GM18499 (cell line): ENCODE measurements at regions not wholly inside any gene's neighbourhood (a gene's known extent, or its start where the extent isn't known, plus 50 kb on each side); places are given as distances from the start of the nearest gene placed in this dataset.

Source experiments
- ATAC-seq: cut with Tn5 transposase; IDR thresholded peaks from one replicate; pipeline ENCODE4 v1.9.1; 2021; ENCODE audit warnings: moderate number of reproducible peaks; ENCODE audit not compliant: insufficient read depth, unreplicated experiment

GRCh38 chrX:40326186-40326965 is 228.6 kb upstream of the BCOR start:
- no peak for ATAC-seq

DNA sequence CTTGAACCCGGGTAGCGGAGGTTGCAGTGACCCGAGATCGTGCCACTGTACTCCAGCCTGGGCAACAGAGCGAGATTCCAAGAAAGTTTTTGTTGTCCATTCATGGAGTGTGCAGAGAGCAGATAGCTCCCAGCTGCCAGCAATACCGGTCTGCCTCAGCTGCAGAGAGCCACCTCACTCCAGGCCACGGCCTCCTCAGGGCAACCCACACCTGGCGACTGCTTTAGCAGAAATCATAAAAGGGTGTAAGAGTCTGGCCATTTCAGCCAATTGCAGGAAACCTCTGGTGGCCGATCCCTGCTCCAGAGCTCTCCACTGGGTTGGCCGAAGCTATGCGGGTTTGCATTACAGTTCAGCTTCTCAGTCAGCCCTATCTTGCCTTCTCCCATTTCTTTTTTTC is 227.4 kb upstream of the BCOR start:
- no peak for ATAC-seq

DNA sequence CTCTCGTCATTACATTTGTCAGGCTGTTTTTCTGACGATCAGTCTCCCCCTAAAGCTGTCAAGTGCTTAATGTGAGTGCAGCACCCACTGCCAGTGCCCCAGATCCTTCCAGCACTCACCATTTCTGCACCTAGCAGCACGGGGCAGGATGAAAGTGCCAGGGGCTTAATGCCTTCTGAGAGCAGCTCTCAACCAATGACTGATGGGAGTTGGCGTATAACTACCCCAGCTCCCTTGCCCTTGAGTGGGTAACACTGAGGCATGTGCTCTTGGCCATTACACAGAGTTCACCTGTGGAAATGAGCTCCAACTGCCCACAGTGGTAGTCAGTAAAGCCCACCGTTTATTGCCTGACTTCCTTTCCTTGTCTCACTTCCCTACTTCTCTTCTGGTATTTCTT is 226.2 kb upstream of the BCOR start:
- no peak for ATAC-seq

- no peak for ATAC-seq
Measured at GRCh38 chrX:40320819-40321218, 223.1 kb upstream of the BCOR start.

DNA sequence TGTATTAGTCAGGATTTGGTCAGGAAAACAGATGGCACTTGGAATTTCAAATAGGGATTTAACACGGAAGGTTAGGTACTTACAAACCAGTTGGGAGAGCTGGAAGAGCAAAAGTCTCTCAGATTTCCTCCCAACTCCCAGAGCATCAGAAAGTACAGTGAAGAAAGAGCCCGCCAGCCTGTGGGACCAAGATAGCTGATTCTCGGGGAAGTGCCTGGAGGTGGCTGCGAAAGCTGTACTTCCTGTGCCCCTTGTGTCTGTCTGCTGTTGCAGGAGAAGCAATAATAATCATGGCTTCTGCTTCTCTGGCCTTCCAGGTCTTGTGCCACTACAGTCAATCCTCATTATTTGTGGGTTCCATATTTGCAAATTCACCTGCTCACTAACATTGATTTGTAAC is 221.0 kb upstream of the BCOR start:
- no peak for ATAC-seq

GRCh38 chrX:40318076-40318475 is 220.3 kb upstream of the BCOR start:
- no peak for ATAC-seq

DNA sequence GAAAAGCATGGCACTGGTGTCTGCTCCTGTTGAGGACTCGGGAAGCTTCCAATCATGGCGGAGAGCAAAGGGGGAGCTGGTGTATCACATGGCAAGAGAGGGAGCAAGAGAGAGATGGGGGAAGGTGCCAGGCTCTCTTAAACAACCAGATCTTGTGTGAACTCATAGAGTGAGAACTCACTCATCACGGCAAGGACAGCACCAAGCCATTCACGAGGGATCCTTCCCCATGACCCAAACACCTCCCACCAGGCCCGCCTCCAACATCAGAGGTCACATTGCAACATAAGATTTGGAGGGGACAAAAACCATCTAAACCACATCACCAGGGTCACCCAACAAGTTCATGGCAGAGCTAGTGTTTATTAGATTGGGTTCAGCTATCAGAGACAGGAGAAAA is 218.7 kb upstream of the BCOR start:
- no peak for ATAC-seq

GRCh38 chrX:40314070-40314469 is 216.3 kb upstream of the BCOR start:
- ATAC-seq = no peak

- ATAC-seq = no peak
Measured at GRCh38 chrX:40313269-40313668, 215.5 kb upstream of the BCOR start.

- ATAC-seq = no peak
Measured at GRCh38 chrX:40310447-40310846, 212.7 kb upstream of the BCOR start.

DNA sequence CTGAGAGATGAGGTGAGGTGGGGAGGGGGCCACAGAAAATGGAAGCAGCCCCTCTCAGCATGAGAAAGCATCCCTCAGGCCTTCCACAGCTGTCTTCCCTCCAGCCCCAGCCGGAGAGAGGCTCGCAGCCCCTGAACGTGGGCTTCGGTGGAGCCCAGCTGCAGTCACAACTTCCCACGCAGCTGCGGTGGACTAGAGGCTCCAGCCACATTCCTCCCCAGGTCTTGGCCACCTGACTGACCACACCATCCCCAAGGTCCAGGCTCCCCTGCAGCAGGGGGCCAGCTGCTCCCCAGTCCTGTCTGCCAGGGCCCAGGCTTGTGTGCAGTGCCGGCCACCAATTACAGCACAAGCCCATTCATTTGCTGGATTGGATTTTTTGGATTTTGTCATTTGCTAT is 212.3 kb upstream of the BCOR start:
- ATAC-seq = no peak

- ATAC-seq = no peak
Measured at GRCh38 chrX:40307871-40308270, 210.1 kb upstream of the BCOR start.

- ATAC-seq = no peak
Measured at GRCh38 chrX:40304115-40304514, 206.4 kb upstream of the BCOR start.

DNA sequence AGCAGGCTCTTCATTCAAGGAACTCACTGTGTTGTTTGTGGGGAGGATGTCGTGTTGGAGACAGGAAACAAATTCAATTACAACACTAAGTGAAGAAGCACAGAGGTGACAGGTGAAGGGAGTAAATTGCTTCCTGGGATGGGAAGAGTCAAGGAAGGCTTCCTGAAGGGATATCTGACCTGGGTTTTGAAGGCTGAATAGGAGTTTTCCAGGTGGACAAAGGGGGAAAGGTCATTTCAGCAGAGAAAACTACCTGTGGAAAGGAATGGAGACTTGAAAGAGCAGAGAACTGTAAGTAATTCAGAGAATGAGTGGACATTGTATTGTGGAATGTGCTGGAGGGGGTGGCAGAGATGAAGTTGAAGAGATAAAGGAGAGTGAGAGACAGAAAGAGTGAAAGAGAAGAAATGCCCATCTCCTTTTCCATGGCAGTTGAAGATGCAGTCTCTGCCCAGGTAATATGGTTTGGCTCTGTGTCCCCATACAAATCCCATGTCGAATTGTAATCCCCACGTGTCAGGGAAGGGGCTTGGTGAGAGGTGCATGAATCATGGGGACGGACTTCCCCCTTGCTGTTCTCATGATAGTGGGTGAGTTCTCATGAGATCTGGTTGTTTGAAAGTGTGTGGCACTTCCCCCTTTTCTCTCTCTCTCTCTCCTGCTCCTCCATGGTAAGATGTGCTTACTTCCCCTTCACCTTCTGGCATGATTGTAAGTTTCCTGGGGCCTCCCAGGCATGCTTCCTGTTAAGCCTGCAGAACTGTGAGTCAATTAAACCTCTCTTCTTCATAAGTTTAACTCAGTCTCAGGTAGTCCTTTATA is 205.7 kb upstream of the BCOR start:
- no peak for ATAC-seq

GRCh38 chrX:40300286-40300890 is 202.6 kb upstream of the BCOR start:
- ATAC-seq = no peak

DNA sequence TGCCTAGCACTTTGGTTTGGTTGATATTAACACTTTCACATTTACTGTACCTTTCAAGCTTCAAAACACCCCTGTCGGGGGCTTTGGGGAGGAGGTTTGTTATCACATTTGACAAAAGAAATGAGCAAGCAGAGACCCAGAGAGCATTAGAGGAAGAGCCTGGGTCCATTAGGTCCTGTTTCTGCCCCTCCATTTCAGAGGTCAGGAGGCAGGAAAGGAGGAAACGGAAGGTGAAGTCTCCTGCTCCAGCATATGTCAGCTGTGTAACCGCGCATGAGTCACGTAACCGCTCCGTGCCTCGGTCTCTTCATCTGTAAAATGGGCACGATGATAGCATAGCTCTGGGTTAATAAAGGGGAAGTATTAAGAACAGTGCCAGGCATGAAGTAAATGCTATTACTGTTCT is 201.9 kb upstream of the BCOR start:
- ATAC-seq = no peak

GRCh38 chrX:40298572-40299479 is 201.1 kb upstream of the BCOR start:
- ATAC-seq = no peak

- ATAC-seq = no peak
Measured at GRCh38 chrX:40298069-40298468, 200.3 kb upstream of the BCOR start.

DNA sequence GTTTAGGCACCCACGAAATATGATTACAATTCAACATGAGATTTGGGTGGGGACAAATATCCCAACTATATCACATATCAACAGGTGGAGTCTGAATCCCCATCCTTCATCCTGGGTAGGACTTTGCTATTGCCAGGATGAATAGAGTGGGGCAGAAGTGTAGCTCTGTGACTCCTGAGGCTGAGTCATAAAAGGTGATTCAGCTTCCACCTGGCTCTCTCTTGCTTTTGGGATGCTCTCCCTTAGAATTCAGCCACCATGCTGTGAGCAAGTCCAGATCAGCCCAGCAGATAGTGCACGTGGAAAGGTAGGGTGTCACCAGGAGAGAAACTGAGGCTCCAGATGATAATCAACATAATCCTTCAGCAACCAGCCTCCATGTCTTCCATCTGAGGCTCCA is 193.8 kb upstream of the BCOR start:
- no peak for ATAC-seq

DNA sequence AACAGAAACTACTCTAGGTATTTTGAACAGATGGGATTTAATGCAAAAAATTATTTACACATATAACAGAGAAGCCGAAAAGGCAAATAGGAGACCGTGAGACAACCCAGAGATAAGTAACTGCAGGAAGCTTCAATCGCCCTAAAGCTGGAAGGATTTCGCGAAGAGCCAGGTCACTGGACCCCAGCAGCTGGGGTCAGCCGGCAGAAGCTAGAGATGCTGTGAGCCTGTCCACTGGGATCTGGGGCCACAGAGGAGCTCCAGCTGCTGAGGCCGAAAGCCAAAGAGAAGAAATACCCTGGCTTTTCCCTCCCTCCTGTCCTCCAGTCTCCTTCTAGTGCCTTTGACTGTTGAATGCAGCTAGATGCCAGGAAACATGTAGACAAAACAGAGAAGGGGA is 192.8 kb upstream of the BCOR start:
- ATAC-seq = no peak
